Stimulated activated CD8-positive, alpha-beta memory T cell treated with anti-CD3 and anti-CD28 coated beads, Interleukin-4, amount 100 ng/mL, for 24 hours (primary cell): ENCODE measurements at regions not wholly inside any gene's neighbourhood (a gene's known extent, or its start where the extent isn't known, plus 50 kb on each side); places are given as distances from the start of the nearest gene placed in this dataset.
"Not testable (repeated sequence)": the region's sequence is repeated elsewhere in the genome, so short reads cannot be mapped to it uniquely, and the experiment has no call there.

ENCODE experiments used
- DNase-seq: peaks from one replicate; pipeline ENCODE4 v3.0.0-alpha.2; 2020; ENCODE audit warnings: low read depth

- DNase-seq = no peak
Observed at GRCh38 chr3:72660270-72661114, 187.8 kb downstream of the SHQ1 start.

- DNase-seq = no peak
Observed at GRCh38 chr3:72659596-72659995, 188.6 kb downstream of the SHQ1 start.

GRCh38 chr3:72659188-72659587, 189.1 kb downstream of the SHQ1 start:
- no peak for DNase-seq

GRCh38 chr3:72658466-72659100, 189.7 kb downstream of the SHQ1 start:
- DNase-seq = no peak

GRCh38 chr3:72657666-72658065, 190.6 kb downstream of the SHQ1 start:
- peak; percentile 16 for DNase-seq

GRCh38 chr3:72655723-72656122, 192.5 kb downstream of the SHQ1 start:
- no peak for DNase-seq

- DNase-seq = no peak
Observed at GRCh38 chr3:72655131-72655551, 193.1 kb downstream of the SHQ1 start.

GRCh38 chr3:72652395-72652794, 195.8 kb downstream of the SHQ1 start:
- DNase-seq = no peak

- DNase-seq = no peak
Observed at GRCh38 chr3:72651498-72651897, 196.7 kb downstream of the SHQ1 start.

GRCh38 chr3:72646263-72646662, 202.0 kb downstream of the SHQ1 start:
- no peak for DNase-seq

- DNase-seq = not testable (repeated sequence)
Observed at GRCh38 chr3:72643635-72644034, 204.6 kb downstream of the SHQ1 start.

- no peak for DNase-seq
Observed at GRCh38 chr3:72641684-72642083, 206.6 kb downstream of the SHQ1 start.

GRCh38 chr3:72641072-72641471, 207.2 kb downstream of the SHQ1 start:
- DNase-seq = no peak

- no peak for DNase-seq
Observed at GRCh38 chr3:72636969-72637597, 211.2 kb downstream of the SHQ1 start.

GRCh38 chr3:72635551-72635950, 212.7 kb downstream of the SHQ1 start:
- DNase-seq = no peak

GRCh38 chr3:72634128-72634527, 214.1 kb downstream of the SHQ1 start:
- no peak for DNase-seq

GRCh38 chr3:72633534-72633933, 214.7 kb downstream of the SHQ1 start:
- DNase-seq = no peak

GRCh38 chr3:72633121-72633520, 215.1 kb downstream of the SHQ1 start:
- no peak for DNase-seq

GRCh38 chr3:72632129-72632528, 216.1 kb downstream of the SHQ1 start:
- DNase-seq = no peak

GRCh38 chr3:72630969-72631344, 217.3 kb downstream of the SHQ1 start:
- no peak for DNase-seq

GRCh38 chr3:72630327-72630968, 217.8 kb downstream of the SHQ1 start:
- no peak for DNase-seq

GRCh38 chr3:72629191-72629631, 219.0 kb downstream of the SHQ1 start:
- no peak for DNase-seq

- DNase-seq = no peak
Observed at GRCh38 chr3:72628065-72628464, 220.2 kb downstream of the SHQ1 start.
